ENCODE measurements at regions not wholly inside any gene's neighbourhood (a gene's known extent, or its start where the extent isn't known, plus 50 kb on each side); places are given as distances from the start of the nearest gene placed in this dataset.

DNA sequence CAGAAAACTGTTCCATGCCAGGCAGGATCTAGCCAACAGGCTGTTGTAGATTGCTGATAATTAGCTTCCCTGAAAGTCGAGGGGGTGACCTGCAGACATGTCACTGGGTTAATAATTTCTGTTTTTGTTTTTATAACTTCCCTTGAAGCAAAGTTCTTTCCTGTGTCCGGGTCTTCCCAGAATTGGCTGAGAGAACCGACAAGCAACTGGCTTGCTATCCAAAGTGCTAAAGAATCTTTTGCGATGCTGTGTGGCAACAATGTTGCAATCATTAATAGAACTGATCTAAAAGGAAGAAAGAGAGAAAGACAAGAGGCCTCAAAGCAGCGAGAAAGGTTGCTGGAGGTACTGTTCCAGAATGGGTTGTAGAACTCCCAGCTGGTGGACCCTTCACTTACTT lies 132.1 kb upstream of the DPP6 start:
- ATAC-seq (no peak), DNase-seq (no peak)
- no peaks in the 10 kb centered on the region for H3K4me1 ChIP-seq
- intact Hi-C loops (cut with DNase I; ENCODE audit: low total_unique reads), result no loop called here
- no peaks in the 10 kb centered on the region for H3K27me3 ChIP-seq
- H3K9me3 ChIP-seq, result no peaks in the 10 kb centered on the region
- TF ChIP-seq, protein P1, sequence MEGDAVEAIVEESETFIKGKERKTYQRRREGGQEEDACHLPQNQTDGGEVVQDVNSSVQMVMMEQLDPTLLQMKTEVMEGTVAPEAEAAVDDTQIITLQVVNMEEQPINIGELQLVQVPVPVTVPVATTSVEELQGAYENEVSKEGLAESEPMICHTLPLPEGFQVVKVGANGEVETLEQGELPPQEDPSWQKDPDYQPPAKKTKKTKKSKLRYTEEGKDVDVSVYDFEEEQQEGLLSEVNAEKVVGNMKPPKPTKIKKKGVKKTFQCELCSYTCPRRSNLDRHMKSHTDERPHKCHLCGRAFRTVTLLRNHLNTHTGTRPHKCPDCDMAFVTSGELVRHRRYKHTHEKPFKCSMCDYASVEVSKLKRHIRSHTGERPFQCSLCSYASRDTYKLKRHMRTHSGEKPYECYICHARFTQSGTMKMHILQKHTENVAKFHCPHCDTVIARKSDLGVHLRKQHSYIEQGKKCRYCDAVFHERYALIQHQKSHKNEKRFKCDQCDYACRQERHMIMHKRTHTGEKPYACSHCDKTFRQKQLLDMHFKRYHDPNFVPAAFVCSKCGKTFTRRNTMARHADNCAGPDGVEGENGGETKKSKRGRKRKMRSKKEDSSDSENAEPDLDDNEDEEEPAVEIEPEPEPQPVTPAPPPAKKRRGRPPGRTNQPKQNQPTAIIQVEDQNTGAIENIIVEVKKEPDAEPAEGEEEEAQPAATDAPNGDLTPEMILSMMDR (IDR thresholded peaks at IDR 0.05 in 4 of 5, conservative IDR thresholded peaks at IDR 0.05 in 1 of 5), result no peak
- no peak for TF ChIP-seq POLR2A (IDR thresholded peaks at IDR 0.05)
- H3K27ac ChIP-seq, result no peak overlapping the region
- no peaks in the 10 kb centered on the region for H3K36me3 ChIP-seq
- in situ Hi-C loops (cut with MboI; ENCODE audit: low sequenced_read_pairs in 4 of 4), result no loop called here
- no peak overlapping the region for H3K4me3 ChIP-seq

DNA sequence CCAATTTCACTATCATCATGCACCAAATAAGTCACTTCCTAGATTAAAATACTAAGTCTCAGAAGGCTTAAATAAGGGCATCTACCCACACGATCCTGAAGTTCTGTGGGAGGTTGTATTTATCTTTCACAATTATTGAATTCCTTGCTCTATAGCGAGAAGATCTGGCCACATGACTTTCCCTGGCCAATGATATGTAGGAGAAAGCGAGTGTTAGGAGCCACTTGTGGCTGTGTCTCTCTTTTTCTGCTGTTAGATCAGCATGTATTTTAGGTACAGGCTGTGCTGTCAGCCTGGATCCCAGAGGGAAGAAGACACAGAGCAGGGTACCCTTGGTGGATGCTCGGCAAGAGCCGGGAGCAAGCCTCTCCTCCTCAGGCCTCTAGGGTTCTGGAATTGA lies 131.3 kb upstream of the DPP6 start:
- in situ Hi-C loops (cut with MboI; ENCODE audit: low sequenced_read_pairs in 4 of 4), result no loop called here
- no peaks in the 10 kb centered on the region for H3K9me3 ChIP-seq
- H3K4me1 ChIP-seq, result no peaks in the 10 kb centered on the region
- no peak for ATAC-seq
- no peaks in the 10 kb centered on the region for H3K27me3 ChIP-seq
- H3K27ac ChIP-seq, result no peak overlapping the region
- H3K4me3 ChIP-seq, result no peak overlapping the region
- intact Hi-C loops (cut with DNase I; ENCODE audit: low total_unique reads), result no loop called here
- no peak for TF ChIP-seq POLR2A (IDR thresholded peaks at IDR 0.05)
- TF ChIP-seq, protein P1 (IDR thresholded peaks at IDR 0.05 in 4 of 5, conservative IDR thresholded peaks at IDR 0.05 in 1 of 5), result no peak
- no peak for DNase-seq
- no peaks in the 10 kb centered on the region for H3K36me3 ChIP-seq

DNA sequence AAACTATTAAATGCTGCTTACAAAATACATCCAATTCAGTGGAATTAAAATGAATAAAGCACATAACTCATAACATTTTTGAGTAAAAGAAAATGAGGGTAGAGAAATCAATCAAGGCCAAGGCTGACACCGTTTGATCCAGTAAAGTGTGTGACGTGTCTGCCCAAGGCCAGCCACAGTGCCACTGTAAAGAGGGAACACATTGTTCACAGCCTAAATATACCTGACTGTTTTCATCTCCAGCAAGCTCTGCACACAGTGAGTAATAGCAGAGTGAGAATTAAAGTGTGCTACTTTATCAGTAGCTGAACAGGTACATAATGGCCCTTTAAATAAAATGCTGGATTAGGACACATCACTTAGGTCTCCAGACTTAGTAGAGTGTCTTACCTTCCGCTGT lies 130.8 kb upstream of the DPP6 start:
- DNase-seq (no peak), ATAC-seq (no peak)
- in situ Hi-C loops (cut with MboI; ENCODE audit: low sequenced_read_pairs in 4 of 4), result no loop called here
- Histone ChIP-seq H3K4me3 (no peak overlapping the region), H3K27me3 (no peaks in the 10 kb centered on the region), H3K4me1 (no peaks in the 10 kb centered on the region), H3K36me3 (no peaks in the 10 kb centered on the region), H3K9me3 (no peaks in the 10 kb centered on the region), H3K27ac (no peak overlapping the region)
- TF ChIP-seq, protein P1 (IDR thresholded peaks at IDR 0.05 in 4 of 5, conservative IDR thresholded peaks at IDR 0.05 in 1 of 5), result no peak
- TF ChIP-seq POLR2A (IDR thresholded peaks at IDR 0.05), result no peak
- intact Hi-C loops (cut with DNase I; ENCODE audit: low total_unique reads), result no loop called here

DNA sequence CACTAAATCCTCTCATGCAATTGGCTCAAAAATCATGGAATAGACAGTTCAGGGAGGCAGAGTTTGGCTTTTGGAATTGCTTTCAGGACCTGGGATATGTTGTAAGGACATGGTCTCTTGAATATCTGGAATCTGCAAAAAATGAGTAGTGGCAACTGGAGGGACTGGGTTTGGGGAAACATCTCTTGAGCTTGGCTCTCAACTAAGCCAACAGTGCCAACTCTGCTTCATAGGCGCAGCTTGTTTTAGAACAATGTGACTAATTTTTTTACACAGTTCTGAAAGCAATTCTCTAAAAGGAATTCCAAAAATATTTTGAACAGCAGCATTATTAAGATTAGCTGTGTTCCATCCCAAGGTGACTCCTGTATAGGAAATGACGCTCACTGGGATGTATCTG lies 121.5 kb upstream of the DPP6 start:
- Histone ChIP-seq H3K4me3 (no peak overlapping the region), H3K4me1 (no peaks in the 10 kb centered on the region), H3K27ac (no peak overlapping the region), H3K9me3 (no peaks in the 10 kb centered on the region), H3K27me3 (no peaks in the 10 kb centered on the region), H3K36me3 (no peaks in the 10 kb centered on the region)
- intact Hi-C loops (cut with DNase I; ENCODE audit: low total_unique reads), result no loop called here
- no peak for TF ChIP-seq POLR2A (IDR thresholded peaks at IDR 0.05)
- TF ChIP-seq, protein P1 (IDR thresholded peaks at IDR 0.05 in 4 of 5, conservative IDR thresholded peaks at IDR 0.05 in 1 of 5), result no peak
- no peak for DNase-seq
- in situ Hi-C loops (cut with MboI; ENCODE audit: low sequenced_read_pairs in 4 of 4), result no loop called here
- ATAC-seq, result no peak

DNA sequence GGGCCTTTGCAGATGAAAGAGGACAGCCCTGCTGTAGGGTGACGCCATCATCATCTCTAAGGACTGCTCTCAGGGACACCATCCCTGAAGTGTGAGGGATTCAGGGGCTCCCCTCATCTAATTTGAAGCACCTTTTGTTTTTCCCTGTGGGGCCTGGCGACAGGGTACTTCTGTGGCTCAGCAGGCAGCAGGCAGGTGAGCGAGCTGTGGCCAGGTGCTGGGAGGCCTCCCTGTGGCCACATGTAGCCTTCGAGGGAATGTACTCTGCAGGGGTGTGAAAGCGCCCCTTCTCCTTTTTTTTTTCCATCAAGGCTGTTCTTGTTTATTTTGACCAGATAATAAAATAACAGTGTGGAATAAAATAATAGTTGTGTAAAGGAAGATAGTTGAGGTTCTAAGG lies 118.2 kb upstream of the DPP6 start:
- Histone ChIP-seq H3K36me3 (no peaks in the 10 kb centered on the region), H3K4me3 (no peak overlapping the region), H3K4me1 (no peaks in the 10 kb centered on the region), H3K9me3 (no peaks in the 10 kb centered on the region), H3K27ac (no peak overlapping the region), H3K27me3 (no peaks in the 10 kb centered on the region)
- no peak for DNase-seq
- in situ Hi-C loops (cut with MboI; ENCODE audit: low sequenced_read_pairs in 4 of 4) (no loop called here), intact Hi-C loops (cut with DNase I; ENCODE audit: low total_unique reads) (no loop called here)
- ATAC-seq, result no peak
- TF ChIP-seq, protein P1 (IDR thresholded peaks at IDR 0.05 in 4 of 5, conservative IDR thresholded peaks at IDR 0.05 in 1 of 5), result no peak

All from gastrocnemius medialis (tissue), 4 donors.